Stimulated activated naive CD4-positive, alpha-beta T cell treated with Interleukin-2 at 50 U/mL for 16 hours (primary cell): ENCODE measurements at regions not wholly inside any gene's neighbourhood (a gene's known extent, or its start where the extent isn't known, plus 50 kb on each side); places are given as distances from the start of the nearest gene placed in this dataset.

ENCODE experiments used
- DNase-seq: peaks from one replicate; lab custom pipeline; 2025; lab: John Stamatoyannopoulos, UW

DNA sequence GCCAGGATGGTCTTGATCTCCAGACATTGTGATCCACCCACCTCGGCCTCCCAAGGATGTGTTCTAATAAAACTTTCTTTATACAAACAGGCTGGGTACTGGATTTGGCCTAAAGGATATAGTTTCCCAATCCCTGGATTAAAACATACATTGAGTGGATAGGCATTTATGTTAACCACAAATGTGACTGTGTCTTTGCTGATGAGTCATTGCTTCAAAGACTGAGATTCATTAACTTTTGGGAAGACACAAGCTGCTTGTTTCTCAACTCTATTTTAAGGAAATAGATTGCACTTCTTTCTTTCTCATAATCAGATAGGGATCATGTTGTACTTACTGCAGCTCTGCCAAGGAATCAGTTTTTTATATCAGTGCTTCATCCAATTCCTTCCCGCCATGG, 131.3 kb upstream of the AGA start:
- no peak for DNase-seq

GRCh38 chr4:177574446-177574845, 132.2 kb upstream of the AGA start:
- DNase-seq, result no peak

DNA sequence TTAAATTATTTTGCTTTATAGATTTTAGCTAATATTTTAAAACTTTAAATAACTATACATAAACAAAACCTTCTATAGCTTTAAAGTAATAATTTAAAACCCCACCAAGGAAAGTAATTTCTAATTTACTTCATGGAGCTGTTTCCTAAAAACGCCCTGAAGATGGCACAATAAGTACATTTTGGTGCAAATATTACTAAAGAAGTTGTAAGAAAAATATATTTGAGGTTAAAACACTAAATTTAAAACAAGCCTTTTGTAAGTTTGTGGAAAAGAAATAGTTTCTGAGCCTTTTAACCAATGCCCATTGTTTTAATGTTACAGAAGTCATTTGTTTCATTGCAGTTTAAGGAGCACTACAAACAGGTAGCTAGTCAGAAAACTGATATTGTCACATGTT, 137.4 kb upstream of the AGA start:
- DNase-seq, result no peak

DNA sequence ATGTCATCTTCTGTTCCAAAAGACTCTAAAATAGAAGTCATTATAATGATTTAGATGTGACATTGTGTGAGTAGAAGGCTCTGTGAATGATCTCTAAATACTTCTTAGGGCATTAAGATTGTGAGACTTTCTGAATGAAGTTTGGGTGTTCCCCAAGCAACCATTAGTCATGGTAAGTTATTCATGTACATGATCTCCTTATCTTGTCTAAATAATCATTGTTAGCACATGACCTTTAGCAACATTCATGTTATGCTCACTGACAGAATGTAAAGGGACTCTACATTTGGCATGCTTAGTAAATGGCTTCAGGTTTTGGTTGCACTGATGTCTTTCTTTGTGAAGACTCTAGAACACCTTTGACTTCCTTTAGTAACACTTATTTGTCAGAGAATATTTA, 140.8 kb upstream of the AGA start:
- no peak for DNase-seq

DNA sequence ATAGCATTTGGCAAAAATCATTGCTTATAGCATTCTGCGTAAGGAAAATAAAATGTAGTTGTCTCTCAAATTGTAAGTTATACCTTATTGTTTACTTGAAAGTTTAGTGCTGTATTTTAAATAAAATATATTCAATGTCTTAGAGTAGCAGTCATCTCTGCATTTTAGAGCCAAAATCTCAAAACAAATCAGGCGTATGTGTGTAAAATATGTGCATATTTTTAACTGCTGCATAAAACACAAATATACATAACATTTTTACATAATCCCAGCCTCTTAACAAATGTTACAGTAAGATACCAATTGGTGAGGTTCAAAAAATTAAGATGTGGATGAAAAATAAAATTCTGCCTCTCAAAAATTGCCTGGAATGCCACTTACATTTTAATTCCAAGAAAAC, 145.8 kb upstream of the AGA start:
- no peak for DNase-seq

- DNase-seq, result no peak
Observed at GRCh38 chr4:177595386-177595785, 153.1 kb upstream of the AGA start.

GRCh38 chr4:177596035-177596434, 153.8 kb upstream of the AGA start:
- peak; percentile 3 for DNase-seq

GRCh38 chr4:177596991-177597390, 154.8 kb upstream of the AGA start:
- no peak for DNase-seq

- DNase-seq, result no peak
Observed at GRCh38 chr4:177605252-177605651, 163.0 kb upstream of the AGA start.

DNA sequence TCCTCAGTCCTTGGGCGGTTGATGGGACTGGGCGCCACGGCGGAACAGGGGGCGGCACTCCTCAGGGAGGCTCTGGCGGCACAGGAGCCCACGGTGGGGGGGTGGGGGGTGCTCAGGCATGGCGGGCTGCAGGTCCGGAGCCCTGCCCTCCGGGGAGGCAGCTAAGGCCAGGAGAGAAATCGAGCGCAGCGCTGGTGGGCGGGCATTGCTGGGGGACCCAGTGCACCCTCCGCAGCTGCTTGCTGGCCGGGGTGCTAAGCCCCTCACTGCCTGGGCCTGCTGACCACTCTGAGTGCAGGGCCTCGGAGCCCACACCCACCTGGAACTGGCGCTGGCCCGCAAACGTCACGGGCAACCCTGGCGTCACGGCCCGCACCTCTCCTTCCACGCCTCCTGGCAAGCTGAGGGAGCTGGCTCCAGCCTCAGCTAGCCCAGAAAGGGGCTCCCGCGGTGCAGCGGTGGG, 164.9 kb upstream of the AGA start:
- no peak for DNase-seq

- DNase-seq, result no peak
Observed at GRCh38 chr4:177611974-177612664, 169.9 kb upstream of the AGA start.

DNA sequence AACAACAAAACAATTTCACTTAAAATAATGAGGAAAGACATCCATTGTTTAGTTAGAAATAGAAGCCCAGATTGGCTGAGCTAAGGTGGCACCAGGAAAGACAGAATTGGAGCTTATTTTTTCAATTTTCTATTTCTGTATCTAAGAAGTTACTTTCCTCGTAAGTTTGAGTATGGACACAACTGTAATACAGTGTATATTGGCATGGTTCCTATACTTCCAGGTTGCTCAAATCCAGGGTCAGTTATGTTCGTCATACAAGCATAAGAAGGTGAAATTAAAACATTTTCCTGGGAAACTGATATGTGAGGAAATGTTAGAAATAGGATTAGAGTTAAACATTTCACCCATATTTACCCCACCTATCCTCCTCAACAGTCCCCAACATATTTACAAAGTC, 170.4 kb upstream of the AGA start:
- DNase-seq, result no peak

- no peak for DNase-seq
Observed at GRCh38 chr4:177632481-177632880, 190.2 kb upstream of the AGA start.

DNA sequence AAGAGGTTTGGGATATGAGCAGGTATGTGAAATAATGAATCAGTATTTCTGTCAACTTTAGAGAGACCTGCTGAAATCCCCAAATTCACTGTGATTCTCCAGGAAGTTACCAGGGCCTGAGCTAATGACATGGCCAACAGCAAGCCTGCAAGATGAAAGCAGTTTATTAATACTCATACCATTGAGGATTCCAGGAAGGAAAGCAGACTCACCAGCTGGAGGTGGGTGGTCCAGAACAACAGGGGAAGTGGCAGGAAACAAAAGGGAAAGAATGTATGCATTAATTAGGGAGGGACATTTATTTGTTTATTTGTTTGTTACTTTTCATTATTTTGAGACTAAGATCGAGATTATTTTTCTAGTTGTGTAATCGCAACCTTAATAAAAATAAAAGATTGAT, 196.6 kb upstream of the AGA start:
- no peak for DNase-seq

- no peak for DNase-seq
Observed at GRCh38 chr4:177640864-177641263, 198.6 kb upstream of the AGA start.

- no peak for DNase-seq
Observed at GRCh38 chr4:177660223-177660622, 218.0 kb upstream of the AGA start.

DNA sequence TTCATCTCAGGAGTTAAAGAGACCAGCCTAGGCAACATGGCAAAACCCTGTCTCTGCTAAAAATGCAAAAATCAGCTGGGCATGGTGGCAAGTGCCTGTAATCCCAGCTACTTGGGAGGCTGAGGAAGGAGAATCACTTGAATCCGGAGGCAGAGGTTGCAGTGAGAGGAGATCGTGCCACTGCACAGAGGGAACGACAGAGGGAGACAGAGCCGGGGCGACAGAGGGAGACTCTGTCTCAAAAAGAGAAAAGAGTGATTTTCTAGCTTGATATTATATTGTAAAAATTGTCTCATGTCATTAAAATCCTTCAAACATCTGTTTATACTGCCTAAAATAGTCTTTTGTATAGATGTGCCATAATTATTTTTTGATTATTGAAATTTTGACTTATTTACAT, 225.4 kb upstream of the AGA start:
- DNase-seq, result no peak

- DNase-seq, result no peak
Observed at GRCh38 chr4:177671387-177671786, 229.2 kb upstream of the AGA start.

DNA sequence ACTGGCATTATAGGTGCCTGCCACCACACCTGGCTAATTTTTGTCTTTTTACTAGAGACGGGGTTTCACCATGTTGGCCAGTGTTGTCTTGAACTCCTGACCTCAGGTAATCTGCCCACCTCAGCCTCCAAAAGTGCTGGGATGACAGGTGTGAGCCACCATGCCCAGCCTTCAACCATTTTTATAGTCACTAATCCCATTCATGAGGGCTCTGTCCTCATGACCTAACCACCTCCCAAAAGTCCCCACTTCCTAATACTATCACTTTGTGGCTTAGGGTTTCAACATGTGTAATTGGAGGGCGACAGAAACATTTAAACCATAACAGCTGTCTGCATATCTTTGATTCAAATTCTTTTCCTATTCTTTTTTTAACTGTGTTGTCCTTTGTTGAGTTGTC, 229.6 kb upstream of the AGA start:
- DNase-seq, result no peak

GRCh38 chr4:177673985-177674489, 231.8 kb upstream of the AGA start:
- DNase-seq, result no peak

GRCh38 chr4:177680308-177680707, 238.1 kb upstream of the AGA start:
- no peak for DNase-seq

DNA sequence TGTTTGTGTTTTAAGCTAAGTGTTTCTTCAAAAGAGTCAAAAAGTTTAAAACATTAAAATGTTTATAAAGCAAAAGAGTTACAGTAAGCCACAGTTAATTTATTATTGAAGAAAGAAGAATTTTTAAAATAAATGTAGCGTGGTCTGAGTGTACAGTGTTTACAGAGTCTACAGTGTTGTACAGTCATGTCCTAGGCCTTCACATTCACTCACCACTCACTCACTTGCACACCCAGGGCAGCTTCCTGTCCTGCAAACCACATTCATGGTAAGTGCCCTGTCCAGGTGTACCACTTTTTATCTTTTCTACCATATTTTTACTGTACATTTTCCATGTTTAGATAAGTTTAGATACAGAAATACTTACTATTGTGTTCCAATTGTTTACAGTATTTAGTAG, 239.7 kb upstream of the AGA start:
- DNase-seq, result no peak

DNA sequence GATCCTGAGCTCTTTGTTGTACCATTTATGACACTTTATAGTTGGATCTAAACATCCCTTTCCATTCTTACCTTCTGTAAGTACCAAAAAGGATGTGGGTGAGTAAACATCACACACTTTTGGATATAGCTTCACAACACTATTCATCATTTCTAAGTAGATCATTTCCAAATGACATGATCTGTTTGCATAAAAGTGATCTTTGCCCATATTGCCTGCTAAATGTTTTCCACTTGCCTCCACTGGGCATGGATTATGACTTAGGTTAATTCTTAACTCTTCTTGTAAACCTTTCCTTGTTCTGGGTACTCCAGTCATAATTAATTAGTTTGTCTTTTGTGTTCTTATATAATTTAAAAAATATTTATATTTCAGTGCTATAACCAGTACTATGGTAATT, 244.9 kb upstream of the AGA start:
- no peak for DNase-seq

GRCh38 chr4:177692907-177693306, 250.7 kb upstream of the AGA start:
- no peak for DNase-seq
